ENCODE measurements at regions not wholly inside any gene's neighbourhood (a gene's known extent, or its start where the extent isn't known, plus 50 kb on each side); places are given as distances from the start of the nearest gene placed in this dataset.

- TF ChIP-seq POLR2AphosphoS5 (IDR thresholded peaks at IDR 0.05; ENCODE audit: low read depth, low read length) (no peak), TCF7L2 (IDR thresholded peaks at IDR 0.05; ENCODE audit: low read depth, low read length) (no peak)
These were observed 161.2 kb upstream of the OGFRL1 start for GRCh38 chr6:71127374-71127773.
